ENCODE measurements at regions not wholly inside any gene's neighbourhood (a gene's known extent, or its start where the extent isn't known, plus 50 kb on each side); places are given as distances from the start of the nearest gene placed in this dataset.

DNA sequence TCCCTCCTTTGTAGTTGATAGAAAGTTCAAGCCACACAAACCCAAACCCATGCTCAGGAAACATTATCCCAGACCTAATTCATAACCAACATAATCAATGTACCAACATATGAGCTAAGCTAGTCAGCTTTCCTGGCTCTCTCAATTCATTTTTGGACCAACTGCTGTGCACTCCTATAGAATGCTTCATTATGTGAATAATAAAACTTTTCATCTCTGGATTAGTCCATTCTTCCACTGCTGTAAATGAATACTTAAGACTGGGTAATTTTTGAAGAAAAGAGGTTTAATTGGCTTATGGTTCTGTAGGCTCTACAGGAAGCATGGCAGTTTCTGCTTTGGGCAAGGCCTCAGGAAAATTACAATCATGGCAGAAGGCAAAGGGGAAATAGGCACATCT is 651.9 kb downstream of the RERGL start:
- TF ChIP-seq, protein P1, sequence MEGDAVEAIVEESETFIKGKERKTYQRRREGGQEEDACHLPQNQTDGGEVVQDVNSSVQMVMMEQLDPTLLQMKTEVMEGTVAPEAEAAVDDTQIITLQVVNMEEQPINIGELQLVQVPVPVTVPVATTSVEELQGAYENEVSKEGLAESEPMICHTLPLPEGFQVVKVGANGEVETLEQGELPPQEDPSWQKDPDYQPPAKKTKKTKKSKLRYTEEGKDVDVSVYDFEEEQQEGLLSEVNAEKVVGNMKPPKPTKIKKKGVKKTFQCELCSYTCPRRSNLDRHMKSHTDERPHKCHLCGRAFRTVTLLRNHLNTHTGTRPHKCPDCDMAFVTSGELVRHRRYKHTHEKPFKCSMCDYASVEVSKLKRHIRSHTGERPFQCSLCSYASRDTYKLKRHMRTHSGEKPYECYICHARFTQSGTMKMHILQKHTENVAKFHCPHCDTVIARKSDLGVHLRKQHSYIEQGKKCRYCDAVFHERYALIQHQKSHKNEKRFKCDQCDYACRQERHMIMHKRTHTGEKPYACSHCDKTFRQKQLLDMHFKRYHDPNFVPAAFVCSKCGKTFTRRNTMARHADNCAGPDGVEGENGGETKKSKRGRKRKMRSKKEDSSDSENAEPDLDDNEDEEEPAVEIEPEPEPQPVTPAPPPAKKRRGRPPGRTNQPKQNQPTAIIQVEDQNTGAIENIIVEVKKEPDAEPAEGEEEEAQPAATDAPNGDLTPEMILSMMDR (IDR thresholded peaks at IDR 0.05) = no peak
- TF ChIP-seq EP300 (IDR thresholded peaks at IDR 0.05) (no peak), POLR2A (IDR thresholded peaks at IDR 0.05) (no peak)
